ENCODE measurements at regions not wholly inside any gene's neighbourhood (a gene's known extent, or its start where the extent isn't known, plus 50 kb on each side); places are given as distances from the start of the nearest gene placed in this dataset.

GRCh38 chr11:69372589-69373250 is 78.8 kb downstream of the MYEOV start:
- Histone ChIP-seq H3K4me1 (no peaks in the 10 kb centered on the region), H3K9me3 (peaks cover 0 to 10% (median 0%) of the 10 kb centered on the region in 4 donors), H3K4me3 (no peak overlapping the region), H3K27me3 (peaks cover 0 to 14% (median 0%) of the 10 kb centered on the region in 4 donors), H3K36me3 (no peaks in the 10 kb centered on the region), H3K27ac (replicated peaks in 1 of 4) (no peak overlapping the region)
- 91% methylated on average over 13 of the region's 13 CpGs for WGBS
- intact Hi-C loops (cut with DNase I), result no loop called here
- DNase-seq (ENCODE audit: extremely low spot score), result no peak
- TF ChIP-seq EP300 (IDR thresholded peaks at IDR 0.05), result no peak
- no peak for TF ChIP-seq CTCF (IDR thresholded peaks at IDR 0.05)
- no peak for TF ChIP-seq POLR2AphosphoS5 (IDR thresholded peaks at IDR 0.05)
- TF ChIP-seq POLR2A (IDR thresholded peaks at IDR 0.05; ENCODE audit: low read depth), result no peak

GRCh38 chr11:69373251-69373635 is 79.3 kb downstream of the MYEOV start:
- TF ChIP-seq POLR2A (IDR thresholded peaks at IDR 0.05; ENCODE audit: low read depth) (no peak), POLR2AphosphoS5 (IDR thresholded peaks at IDR 0.05) (no peak), EP300 (IDR thresholded peaks at IDR 0.05) (no peak), CTCF (IDR thresholded peaks at IDR 0.05) (no peak)
- no peak for DNase-seq (ENCODE audit: extremely low spot score)
- Histone ChIP-seq H3K36me3 (no peaks in the 10 kb centered on the region), H3K9me3 (peaks cover 0 to 10% (median 0%) of the 10 kb centered on the region in 4 donors), H3K27ac (replicated peaks in 1 of 4) (no peak overlapping the region), H3K27me3 (peaks cover 0 to 17% (median 0%) of the 10 kb centered on the region in 4 donors), H3K4me3 (no peak overlapping the region), H3K4me1 (no peaks in the 10 kb centered on the region)
- intact Hi-C loops (cut with DNase I), result no loop called here
- 97% methylated on average over 2 of the region's 2 CpGs for WGBS

GRCh38 chr11:69374110-69374945 is 80.4 kb downstream of the MYEOV start:
- TF ChIP-seq POLR2A (IDR thresholded peaks at IDR 0.05; ENCODE audit: low read depth), result no peak
- TF ChIP-seq POLR2AphosphoS5 (IDR thresholded peaks at IDR 0.05), result no peak
- no peak for TF ChIP-seq CTCF (IDR thresholded peaks at IDR 0.05)
- TF ChIP-seq EP300 (IDR thresholded peaks at IDR 0.05), result no peak
- 89% methylated on average over 13 of the region's 22 CpGs for WGBS
- Histone ChIP-seq H3K27ac (replicated peaks in 1 of 4) (no peak overlapping the region), H3K9me3 (peaks cover 0 to 6% (median 0%) of the 10 kb centered on the region in 4 donors), H3K4me3 (no peak overlapping the region), H3K4me1 (no peaks in the 10 kb centered on the region), H3K36me3 (no peaks in the 10 kb centered on the region), H3K27me3 (peaks cover 0 to 22% (median 0%) of the 10 kb centered on the region in 4 donors)
- intact Hi-C loops (cut with DNase I), result no loop called here
- no peak for DNase-seq (ENCODE audit: extremely low spot score)

- Histone ChIP-seq H3K36me3 (no peaks in the 10 kb centered on the region), H3K9me3 (peaks cover 0 to under 1% (median 0%) of the 10 kb centered on the region in 4 donors), H3K27me3 (peaks cover 0 to 22% (median 0%) of the 10 kb centered on the region in 4 donors), H3K4me1 (no peaks in the 10 kb centered on the region), H3K27ac (replicated peaks in 1 of 4) (no peak overlapping the region), H3K4me3 (no peak overlapping the region)
- intact Hi-C loops (cut with DNase I), result no loop called here
- no peak for DNase-seq (ENCODE audit: extremely low spot score)
- TF ChIP-seq POLR2AphosphoS5 (IDR thresholded peaks at IDR 0.05) (no peak), POLR2A (IDR thresholded peaks at IDR 0.05; ENCODE audit: low read depth) (no peak), EP300 (IDR thresholded peaks at IDR 0.05) (no peak)
- WGBS, result 90% methylated on average over 2 of the region's 4 CpGs
These were observed 81.0 kb downstream of the MYEOV start for GRCh38 chr11:69374946-69375310.

Measured in esophagus muscularis mucosa (tissue), 4 donors.